Gastroesophageal sphincter (tissue), 4 donors: ENCODE measurements at regions not wholly inside any gene's neighbourhood (a gene's known extent, or its start where the extent isn't known, plus 50 kb on each side); places are given as distances from the start of the nearest gene placed in this dataset.

Source experiments
- ATAC-seq: fragments of 150-250 bp; one replicate; pipeline ENCODE4 v1.9.1; 2016; ENCODE audit warnings: mild to moderate bottlenecking, moderate library complexity
- H3K27ac ChIP-seq, 4 donors: fragments of 200-600 bp; sonication (generic) in 3 of 4; 1 replicate in 3 of 4; 2 replicates in 1 of 4; pipeline ENCODE4 v1.5.1; 2016 to 2019
- H3K27me3 ChIP-seq: fragments of 200-600 bp; sonication (generic); one replicate; pipeline ENCODE4 v1.5.1; 2019
- H3K36me3 ChIP-seq, 2 donors: fragments of 200-600 bp; sonication (generic); one replicate each; pipeline ENCODE4 v1.5.1; 2019; ENCODE audit warnings: control low read depth in 1 of 2
- H3K4me1 ChIP-seq, 3 donors: fragments of 200-600 bp; sonication (generic); 1 replicate in 2 of 3; 2 replicates in 1 of 3; pipeline ENCODE4 v1.5.1; 2016 to 2019; ENCODE audit warnings: control low read depth in 2 of 3
- H3K4me3 ChIP-seq, 2 donors: fragments of 200-600 bp; sonication (generic); one replicate each; pipeline ENCODE4 v1.5.1; 2019; ENCODE audit warnings: mild to moderate bottlenecking in 1 of 2, moderate library complexity in 1 of 2
- H3K9me3 ChIP-seq, 3 donors: fragments of 200-600 bp; sonication (generic); one replicate each; pipeline ENCODE4 v1.5.1; 2017 to 2019; ENCODE audit warnings: control low read depth in 2 of 3
- CTCF ChIP-seq, 4 experiments: fragments of 200-600 bp in 2 of 4; fragments of 450-650 bp in 2 of 4; sonication (generic) in 1 of 4; IDR thresholded peaks; one replicate each; pipeline ENCODE4 v1.5.1; 2017 to 2019; ENCODE audit warnings: antibody characterized with exemption in 4 of 4, mild to moderate bottlenecking in 2 of 4, moderate library complexity in 2 of 4
- EP300 ChIP-seq: sonication (generic); formaldehyde crosslinking; IDR thresholded peaks from one replicate; pipeline ENCODE4 v1.6.1; 2017; ENCODE audit warnings: antibody characterized with exemption, mild to moderate bottlenecking
- POLR2A ChIP-seq, 2 donors: fragments of 450-650 bp; IDR thresholded peaks; one replicate each; pipeline ENCODE4 v1.6.1; 2017; ENCODE audit warnings: antibody characterized with exemption in 2 of 2, mild to moderate bottlenecking in 2 of 2, moderate library complexity in 1 of 2
- POLR2AphosphoS5 ChIP-seq: sonication (generic); formaldehyde crosslinking; IDR thresholded peaks from one replicate; pipeline ENCODE4 v1.6.1; 2017; ENCODE audit warnings: antibody characterized with exemption
- WGBS, 2 donors: methylation state at CpG; one replicate each; pipeline ENCODE4 v1.1.5; 2018; ENCODE audit warnings: low coverage in 1 of 2; 5-methylcytosine and 5-hydroxymethylcytosine counted together

DNA sequence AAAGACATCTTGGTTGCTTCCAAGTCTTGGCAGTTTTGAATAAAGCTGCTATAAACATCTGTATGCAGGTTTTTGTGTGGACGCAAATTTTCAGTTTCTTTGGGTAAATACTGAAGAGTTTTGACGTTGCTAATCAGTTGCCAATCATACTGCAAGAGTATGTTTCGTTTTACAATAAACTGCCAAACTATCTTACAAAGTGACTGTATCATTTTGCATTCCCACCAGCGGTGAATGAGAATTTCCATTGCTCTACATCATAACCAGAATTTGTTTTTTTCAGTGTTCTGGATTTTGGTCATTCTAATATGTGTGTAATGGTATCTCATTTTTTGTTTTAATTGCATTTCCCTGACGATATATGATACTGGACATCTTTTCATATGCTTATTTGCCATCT lies 190.8 kb upstream of the PARP11 start:
- TF ChIP-seq POLR2A (IDR thresholded peaks at IDR 0.05) (no peak), EP300 (no peak), CTCF (IDR thresholded peaks at IDR 0.05) (no peak), POLR2AphosphoS5 (no peak)
- ATAC-seq: no peak
- 53 to 57% methylated on average over 5 of the region's 5 CpGs for WGBS, 2 donors
- Histone ChIP-seq H3K4me1 (no peaks in the 10 kb centered on the region), H3K36me3 (no peaks in the 10 kb centered on the region), H3K27ac (no peak overlapping the region), H3K27me3 (no peaks in the 10 kb centered on the region), H3K4me3 (no peak overlapping the region), H3K9me3 (no peaks in the 10 kb centered on the region)

DNA sequence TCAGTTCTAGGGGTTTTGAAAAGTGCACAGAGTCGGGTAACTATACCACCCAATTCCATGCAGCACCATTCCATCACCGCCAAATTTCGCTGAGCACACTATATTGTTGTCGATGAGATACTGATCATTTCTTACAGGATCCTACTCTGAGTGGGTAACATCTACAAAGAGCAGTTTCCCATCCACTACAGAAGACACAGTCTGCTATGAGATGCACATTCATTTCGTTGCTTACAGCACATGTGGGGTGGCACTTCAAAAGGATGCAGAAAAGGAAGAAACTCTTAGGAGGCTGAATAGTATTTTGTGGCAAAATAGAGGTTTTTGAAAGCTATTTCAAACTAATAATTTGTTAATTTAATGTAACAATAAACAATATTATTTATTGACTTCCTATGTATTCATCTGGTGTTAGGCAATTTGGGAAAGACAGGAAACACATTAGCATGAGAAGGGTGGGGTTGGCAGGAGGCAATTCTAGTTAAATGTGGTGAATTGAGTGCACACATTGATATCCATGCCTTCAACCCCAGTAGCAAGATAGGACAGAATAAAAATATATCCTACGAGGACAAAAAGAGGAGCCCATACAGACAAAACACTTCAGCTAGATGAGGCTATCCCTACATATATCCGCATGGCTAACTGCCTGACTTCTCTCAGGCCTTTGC lies 186.8 kb upstream of the PARP11 start:
- H3K9me3 ChIP-seq: no peaks in the 10 kb centered on the region
- no peaks in the 10 kb centered on the region for H3K36me3 ChIP-seq
- 89 to 90% methylated on average over 7 of the region's 7 CpGs for WGBS, 2 donors
- no peaks in the 10 kb centered on the region for H3K27me3 ChIP-seq
- H3K27ac ChIP-seq: no peak overlapping the region
- no peaks in the 10 kb centered on the region for H3K4me1 ChIP-seq
- no peak for ATAC-seq
- TF ChIP-seq CTCF (IDR thresholded peaks at IDR 0.05) (no peak), EP300 (no peak), POLR2AphosphoS5 (no peak), POLR2A (IDR thresholded peaks at IDR 0.05) (no peak)
- H3K4me3 ChIP-seq: no peak overlapping the region

- no peak overlapping the region for H3K27ac ChIP-seq
- no peaks in the 10 kb centered on the region for H3K4me1 ChIP-seq
- ATAC-seq: no peak
- H3K9me3 ChIP-seq: no peaks in the 10 kb centered on the region
- TF ChIP-seq EP300 (no peak), POLR2AphosphoS5 (no peak), POLR2A (IDR thresholded peaks at IDR 0.05) (no peak), CTCF (IDR thresholded peaks at IDR 0.05) (no peak)
- H3K36me3 ChIP-seq: no peaks in the 10 kb centered on the region
- H3K4me3 ChIP-seq: no peak overlapping the region
- 61 to 71% methylated on average over 5 of the region's 6 CpGs for WGBS, 2 donors
- H3K27me3 ChIP-seq: peaks cover 6% of the 10 kb centered on the region
These were observed 184.0 kb upstream of the PARP11 start for GRCh38 chr12:4056910-4057845.

DNA sequence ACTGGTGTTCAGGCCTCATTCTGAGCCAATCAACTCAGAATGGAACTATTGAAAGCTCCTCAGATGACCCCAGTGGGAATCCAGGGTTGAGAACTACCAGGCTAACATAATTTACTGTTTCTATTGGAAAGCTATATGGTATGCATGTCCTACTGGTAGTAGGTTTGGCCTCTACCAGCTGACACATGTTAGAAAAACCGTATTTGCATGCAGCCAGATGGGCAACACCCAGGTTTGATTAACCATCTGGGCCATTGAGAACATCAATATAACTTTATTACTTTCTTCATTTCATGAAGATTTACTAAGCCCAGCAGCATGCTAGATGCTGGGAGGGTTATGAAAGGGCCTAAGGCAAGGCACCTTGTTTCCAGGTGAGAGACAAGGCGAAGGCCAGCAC lies 181.4 kb upstream of the PARP11 start:
- TF ChIP-seq EP300 (no peak), POLR2AphosphoS5 (no peak), POLR2A (IDR thresholded peaks at IDR 0.05) (no peak), CTCF (IDR thresholded peaks at IDR 0.05) (no peak)
- H3K4me1 ChIP-seq: no peaks in the 10 kb centered on the region
- no peaks in the 10 kb centered on the region for H3K9me3 ChIP-seq
- no peak overlapping the region for H3K4me3 ChIP-seq
- H3K27ac ChIP-seq: no peak overlapping the region
- 77 to 94% methylated on average over 2 of the region's 2 CpGs for WGBS, 2 donors
- H3K36me3 ChIP-seq: no peaks in the 10 kb centered on the region
- peaks cover 6% of the 10 kb centered on the region for H3K27me3 ChIP-seq
- ATAC-seq: no peak
